ENCODE measurements at regions not wholly inside any gene's neighbourhood (a gene's known extent, or its start where the extent isn't known, plus 50 kb on each side); places are given as distances from the start of the nearest gene placed in this dataset.

DNA sequence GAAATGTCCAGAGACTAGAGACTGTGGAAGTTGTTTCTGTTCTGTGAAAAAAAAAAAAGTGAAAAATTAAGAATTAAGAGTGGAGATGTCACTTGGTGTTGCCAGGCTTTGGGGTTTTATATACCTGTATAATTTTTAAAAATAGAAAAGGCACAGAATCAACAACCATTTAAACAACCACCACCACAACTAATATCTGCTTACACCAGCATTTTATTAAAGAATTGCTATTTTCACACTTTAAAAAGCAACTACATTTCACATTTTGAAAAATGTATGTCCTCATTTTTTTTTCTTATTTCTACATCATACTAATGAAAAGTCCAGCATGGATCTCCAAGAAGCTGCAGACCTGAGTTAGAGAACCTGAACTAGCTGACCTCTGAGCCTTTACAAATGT lies 167.5 kb upstream of the DTNA start:
- ATAC-seq: no peak
- TF ChIP-seq POLR2AphosphoS5 (IDR thresholded peaks at IDR 0.05; ENCODE audit: low read depth, low read length) (no peak), TCF7L2 (IDR thresholded peaks at IDR 0.05; ENCODE audit: low read depth, low read length) (no peak), SIN3A (IDR thresholded peaks at IDR 0.05; ENCODE audit: borderline replicate concordance, insufficient read depth, low read depth, low read length) (no peak)
- TF ChIP-seq, protein P1, sequence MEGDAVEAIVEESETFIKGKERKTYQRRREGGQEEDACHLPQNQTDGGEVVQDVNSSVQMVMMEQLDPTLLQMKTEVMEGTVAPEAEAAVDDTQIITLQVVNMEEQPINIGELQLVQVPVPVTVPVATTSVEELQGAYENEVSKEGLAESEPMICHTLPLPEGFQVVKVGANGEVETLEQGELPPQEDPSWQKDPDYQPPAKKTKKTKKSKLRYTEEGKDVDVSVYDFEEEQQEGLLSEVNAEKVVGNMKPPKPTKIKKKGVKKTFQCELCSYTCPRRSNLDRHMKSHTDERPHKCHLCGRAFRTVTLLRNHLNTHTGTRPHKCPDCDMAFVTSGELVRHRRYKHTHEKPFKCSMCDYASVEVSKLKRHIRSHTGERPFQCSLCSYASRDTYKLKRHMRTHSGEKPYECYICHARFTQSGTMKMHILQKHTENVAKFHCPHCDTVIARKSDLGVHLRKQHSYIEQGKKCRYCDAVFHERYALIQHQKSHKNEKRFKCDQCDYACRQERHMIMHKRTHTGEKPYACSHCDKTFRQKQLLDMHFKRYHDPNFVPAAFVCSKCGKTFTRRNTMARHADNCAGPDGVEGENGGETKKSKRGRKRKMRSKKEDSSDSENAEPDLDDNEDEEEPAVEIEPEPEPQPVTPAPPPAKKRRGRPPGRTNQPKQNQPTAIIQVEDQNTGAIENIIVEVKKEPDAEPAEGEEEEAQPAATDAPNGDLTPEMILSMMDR (IDR thresholded peaks at IDR 0.05): no peak
- TF ChIP-seq, protein P2, sequence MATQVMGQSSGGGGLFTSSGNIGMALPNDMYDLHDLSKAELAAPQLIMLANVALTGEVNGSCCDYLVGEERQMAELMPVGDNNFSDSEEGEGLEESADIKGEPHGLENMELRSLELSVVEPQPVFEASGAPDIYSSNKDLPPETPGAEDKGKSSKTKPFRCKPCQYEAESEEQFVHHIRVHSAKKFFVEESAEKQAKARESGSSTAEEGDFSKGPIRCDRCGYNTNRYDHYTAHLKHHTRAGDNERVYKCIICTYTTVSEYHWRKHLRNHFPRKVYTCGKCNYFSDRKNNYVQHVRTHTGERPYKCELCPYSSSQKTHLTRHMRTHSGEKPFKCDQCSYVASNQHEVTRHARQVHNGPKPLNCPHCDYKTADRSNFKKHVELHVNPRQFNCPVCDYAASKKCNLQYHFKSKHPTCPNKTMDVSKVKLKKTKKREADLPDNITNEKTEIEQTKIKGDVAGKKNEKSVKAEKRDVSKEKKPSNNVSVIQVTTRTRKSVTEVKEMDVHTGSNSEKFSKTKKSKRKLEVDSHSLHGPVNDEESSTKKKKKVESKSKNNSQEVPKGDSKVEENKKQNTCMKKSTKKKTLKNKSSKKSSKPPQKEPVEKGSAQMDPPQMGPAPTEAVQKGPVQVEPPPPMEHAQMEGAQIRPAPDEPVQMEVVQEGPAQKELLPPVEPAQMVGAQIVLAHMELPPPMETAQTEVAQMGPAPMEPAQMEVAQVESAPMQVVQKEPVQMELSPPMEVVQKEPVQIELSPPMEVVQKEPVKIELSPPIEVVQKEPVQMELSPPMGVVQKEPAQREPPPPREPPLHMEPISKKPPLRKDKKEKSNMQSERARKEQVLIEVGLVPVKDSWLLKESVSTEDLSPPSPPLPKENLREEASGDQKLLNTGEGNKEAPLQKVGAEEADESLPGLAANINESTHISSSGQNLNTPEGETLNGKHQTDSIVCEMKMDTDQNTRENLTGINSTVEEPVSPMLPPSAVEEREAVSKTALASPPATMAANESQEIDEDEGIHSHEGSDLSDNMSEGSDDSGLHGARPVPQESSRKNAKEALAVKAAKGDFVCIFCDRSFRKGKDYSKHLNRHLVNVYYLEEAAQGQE (IDR thresholded peaks at IDR 0.05; ENCODE audit: insufficient read depth in 1 of 2, low read depth in 2 of 2, low read length in 1 of 2): no peak
- no peaks in the 10 kb centered on the region for H3K27me3 ChIP-seq (ENCODE audit: control insufficient read depth, insufficient read depth, low read length)
- BruUV-seq (replicated peaks): no TSS peak
- DNase-seq (ENCODE audit: low read depth, low spot score): no peak
- H3K36me3 ChIP-seq (ENCODE audit: control insufficient read depth, insufficient read depth, low read length): no peaks in the 10 kb centered on the region
- no peaks in the 10 kb centered on the region for H3K4me1 ChIP-seq (ENCODE audit: control insufficient read depth, insufficient read depth, low read length)
- CTCF ChIA-PET: no interaction called here
- H3K27ac ChIP-seq (ENCODE audit: low read length): no peak overlapping the region
- no peaks in the 10 kb centered on the region for H3K9me3 ChIP-seq (ENCODE audit: control insufficient read depth, insufficient read depth, low read depth, low read length)
- H3K4me3 ChIP-seq (ENCODE audit: low read depth in 2 of 2, low read length in 2 of 2): no peak overlapping the region
- in situ Hi-C loops (cut with HindIII; ENCODE audit: low pct_unique_long_range_greater_than_20kb, low sequenced_read_pairs) (no loop called here), intact Hi-C loops (cut with micrococcal nuclease; ENCODE audit: unreplicated experiment) (no loop called here)
- POLR2A ChIA-PET: no interaction called here

DNA sequence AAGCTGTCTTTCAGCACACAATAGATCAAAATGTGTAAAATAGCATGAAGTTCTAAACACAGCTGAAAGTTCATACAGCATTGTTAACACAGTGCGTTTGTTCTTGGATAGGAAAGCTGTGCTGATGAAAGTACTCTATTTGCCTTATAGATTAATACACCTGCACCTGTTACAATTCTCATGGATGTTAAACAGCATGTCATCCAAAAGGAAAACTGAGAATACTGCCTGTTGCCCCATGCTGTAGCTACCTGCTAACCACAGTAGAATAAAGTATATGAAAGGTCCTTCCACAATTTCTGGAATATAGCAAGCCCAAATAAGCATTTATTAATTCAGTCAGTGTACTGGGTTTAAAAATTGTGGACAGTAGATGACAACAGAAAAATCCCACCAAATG lies 166.7 kb upstream of the DTNA start:
- TF ChIP-seq, protein P2 (IDR thresholded peaks at IDR 0.05; ENCODE audit: insufficient read depth in 1 of 2, low read depth in 2 of 2, low read length in 1 of 2): no peak
- TF ChIP-seq TCF7L2 (IDR thresholded peaks at IDR 0.05; ENCODE audit: low read depth, low read length) (no peak), POLR2AphosphoS5 (IDR thresholded peaks at IDR 0.05; ENCODE audit: low read depth, low read length) (no peak), SIN3A (IDR thresholded peaks at IDR 0.05; ENCODE audit: borderline replicate concordance, insufficient read depth, low read depth, low read length) (no peak)
- TF ChIP-seq, protein P1 (IDR thresholded peaks at IDR 0.05): no peak
- DNase-seq (ENCODE audit: low read depth, low spot score) (no peak), ATAC-seq (no peak)
- in situ Hi-C loops (cut with HindIII; ENCODE audit: low pct_unique_long_range_greater_than_20kb, low sequenced_read_pairs) (no loop called here), intact Hi-C loops (cut with micrococcal nuclease; ENCODE audit: unreplicated experiment) (no loop called here)
- no TSS peak for BruUV-seq (replicated peaks)
- Histone ChIP-seq H3K36me3 (ENCODE audit: control insufficient read depth, insufficient read depth, low read length) (no peaks in the 10 kb centered on the region), H3K4me3 (ENCODE audit: low read depth in 2 of 2, low read length in 2 of 2) (no peak overlapping the region), H3K9me3 (ENCODE audit: control insufficient read depth, insufficient read depth, low read depth, low read length) (no peaks in the 10 kb centered on the region), H3K27me3 (ENCODE audit: control insufficient read depth, insufficient read depth, low read length) (no peaks in the 10 kb centered on the region), H3K27ac (ENCODE audit: low read length) (no peak overlapping the region), H3K4me1 (ENCODE audit: control insufficient read depth, insufficient read depth, low read length) (no peaks in the 10 kb centered on the region)
- ChIA-PET CTCF (no interaction called here), POLR2A (no interaction called here)

Measured in Panc1 (cell line).